AG09309 (cell line): ENCODE measurements at regions not wholly inside any gene's neighbourhood (a gene's known extent, or its start where the extent isn't known, plus 50 kb on each side); places are given as distances from the start of the nearest gene placed in this dataset.
"Not testable (repeated sequence)": the region's sequence is repeated elsewhere in the genome, so short reads cannot be mapped to it uniquely, and the experiment has no call there.

Source experiments
- DNase-seq: peaks from one replicate; pipeline ENCODE4 v3.0.0-alpha.2; 2010; ENCODE audit warnings: low read depth
- H3K4me3 ChIP-seq: 2 replicates; pipeline ENCODE4 v1.5.1; 2011; ENCODE audit warnings: mild to moderate bottlenecking, low read depth, low read length, moderate library complexity; ENCODE audit not compliant: control insufficient read depth
- CTCF ChIP-seq: IDR thresholded peaks from 2 replicates; pipeline ENCODE4 v1.5.1; 2011; ENCODE audit warnings: mild to moderate bottlenecking, low read depth, low read length, inconsistent platforms; ENCODE audit not compliant: insufficient read depth, control insufficient read depth; ENCODE audit errors: missing control alignments

GRCh38 chrX:1074172-1074571 lies 138.3 kb downstream of the CRLF2 start:
- no peak for TF ChIP-seq CTCF
- no peak overlapping the region for H3K4me3 ChIP-seq
- DNase-seq: no peak

DNA sequence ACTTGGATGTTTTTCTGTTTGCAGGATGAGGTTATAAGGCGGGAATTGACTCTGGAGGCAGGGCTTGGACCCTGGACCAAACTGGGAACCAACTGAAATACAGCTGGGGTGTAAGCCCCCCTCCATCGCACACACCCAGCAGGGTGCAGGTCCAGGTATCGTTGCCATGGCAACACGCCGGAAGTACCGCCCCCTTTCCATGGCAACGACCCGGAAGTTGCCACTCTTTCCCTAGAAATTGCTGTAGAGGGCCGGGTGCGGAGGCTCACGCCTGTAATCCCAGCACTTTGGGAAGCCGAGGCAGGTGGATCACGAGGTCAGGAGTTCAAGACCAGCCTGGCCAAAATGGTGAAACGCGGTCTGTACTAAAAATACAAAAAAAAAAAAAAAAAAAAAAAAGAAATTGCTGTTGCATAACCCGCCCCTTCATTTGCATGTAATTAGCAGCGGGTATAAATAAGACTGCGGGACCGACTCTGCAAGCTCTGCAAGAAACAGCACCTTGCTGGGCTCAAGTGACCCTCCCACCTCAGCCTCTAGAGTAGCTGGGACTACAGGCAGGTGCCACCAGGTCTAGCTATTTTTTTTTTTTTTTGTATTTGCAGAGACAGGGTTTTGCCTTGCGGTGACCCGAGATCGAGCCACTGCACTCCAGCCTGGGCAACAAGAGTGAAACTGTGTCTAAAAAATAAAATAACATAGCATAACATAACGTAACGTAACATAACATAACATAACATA lies 139.6 kb downstream of the CRLF2 start:
- no peak for TF ChIP-seq CTCF
- no peak overlapping the region for H3K4me3 ChIP-seq
- no peak for DNase-seq

DNA sequence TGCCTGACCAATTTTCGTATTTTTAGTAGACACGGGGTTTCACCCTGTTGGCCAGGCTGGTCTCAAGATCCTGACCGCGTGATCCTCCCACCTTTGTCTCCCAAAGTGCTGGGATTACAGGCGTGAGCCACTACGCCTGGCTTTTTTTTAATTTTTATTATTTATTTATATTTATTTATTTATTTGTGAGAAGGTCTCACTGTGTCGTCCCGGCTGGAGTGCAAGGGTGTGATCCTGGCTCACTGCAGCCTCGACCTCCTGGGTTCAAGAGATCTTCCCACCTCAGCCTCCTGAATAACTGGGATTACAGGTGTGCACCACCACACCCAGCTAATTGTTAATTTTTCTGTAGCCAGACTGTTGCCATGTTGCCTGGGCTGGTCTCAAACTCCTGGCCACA lies 141.1 kb downstream of the CRLF2 start:
- TF ChIP-seq CTCF: no peak
- H3K4me3 ChIP-seq: no peak overlapping the region
- no peak for DNase-seq

DNA sequence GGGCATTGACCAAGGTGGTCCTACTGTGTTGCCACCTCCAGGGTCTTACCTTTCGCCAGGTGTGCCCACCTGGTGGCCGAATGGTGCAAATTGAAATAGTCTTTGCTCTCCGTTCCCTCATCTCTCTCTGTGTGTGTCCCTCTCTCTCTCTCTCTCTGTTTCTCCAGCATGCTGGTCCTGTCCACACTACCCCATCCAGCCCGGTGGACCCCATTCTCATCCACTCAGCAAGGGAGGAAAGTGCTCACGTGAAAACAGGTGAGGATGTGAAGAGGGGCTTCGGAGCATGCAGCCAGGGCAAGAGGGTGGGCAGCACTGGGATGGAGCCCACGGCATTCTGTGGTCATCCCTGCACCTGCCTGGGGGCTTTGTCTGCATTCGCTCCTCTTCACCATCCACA lies 150.1 kb downstream of the CRLF2 start:
- no peak for DNase-seq
- no peak for TF ChIP-seq CTCF
- no peak overlapping the region for H3K4me3 ChIP-seq

DNA sequence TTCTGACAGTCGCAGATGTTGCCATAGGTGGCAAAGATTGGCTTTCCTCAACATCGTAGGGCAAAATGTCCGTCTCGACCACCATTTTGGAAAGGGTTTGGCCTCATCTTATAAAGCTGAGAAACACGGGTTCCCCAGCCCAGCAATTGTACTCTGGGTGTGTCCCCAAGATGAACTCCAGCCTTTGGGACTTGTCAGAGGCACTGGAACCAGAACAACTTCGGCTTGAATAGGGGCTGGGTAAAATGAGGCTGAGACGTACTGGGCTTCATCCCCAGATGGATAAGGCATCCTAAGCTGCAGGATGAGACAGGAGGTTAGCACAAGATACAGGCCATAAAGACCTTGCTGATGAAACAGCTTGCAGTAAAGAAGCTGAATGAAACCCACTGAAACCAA lies 151.9 kb downstream of the CRLF2 start:
- no peak for DNase-seq
- no peak overlapping the region for H3K4me3 ChIP-seq
- TF ChIP-seq CTCF: no peak

- TF ChIP-seq CTCF: no peak
- no peak for DNase-seq
- H3K4me3 ChIP-seq: no peak overlapping the region
These were observed 152.6 kb downstream of the CRLF2 start for GRCh38 chrX:1059576-1060561.

DNA sequence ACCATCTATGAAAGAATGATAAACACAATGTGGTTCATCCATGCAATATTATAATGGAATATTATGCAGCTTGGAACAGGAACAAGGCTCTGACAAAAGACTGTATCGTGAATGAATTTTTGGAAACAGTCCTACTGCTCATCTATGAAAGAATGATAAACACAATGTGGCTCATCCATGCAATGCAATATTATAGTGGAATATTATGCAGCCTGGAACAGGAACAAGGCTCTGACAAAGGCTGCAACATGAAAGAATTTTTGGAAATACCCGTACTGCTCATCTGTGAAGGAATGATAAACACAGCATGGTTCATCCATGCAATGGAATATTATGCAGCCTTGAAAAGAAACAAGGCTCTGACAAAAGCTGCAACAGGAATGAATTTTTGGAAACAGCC lies 158.8 kb downstream of the CRLF2 start:
- not testable (repeated sequence) for DNase-seq, H3K4me3 ChIP-seq
